HUES64 (cell line): ENCODE measurements at regions not wholly inside any gene's neighbourhood (a gene's known extent, or its start where the extent isn't known, plus 50 kb on each side); places are given as distances from the start of the nearest gene placed in this dataset.

Experiments
- H3K27ac ChIP-seq: 2 replicates; pipeline ENCODE4 v1.7.0; 2013; ENCODE audit warnings: low read depth, low read length, inconsistent platforms
- H3K27me3 ChIP-seq: 2 replicates; pipeline ENCODE4 v1.6.1; 2013; ENCODE audit warnings: mild to moderate bottlenecking, low read length; ENCODE audit not compliant: insufficient read depth
- H3K36me3 ChIP-seq: 2 replicates; pipeline ENCODE4 v1.6.1; 2013; ENCODE audit warnings: mild to moderate bottlenecking, low read length; ENCODE audit not compliant: insufficient read depth
- H3K4me1 ChIP-seq: 2 replicates; pipeline ENCODE4 v1.6.1; 2013; ENCODE audit warnings: mild to moderate bottlenecking, low read length, moderate library complexity; ENCODE audit not compliant: insufficient read depth
- H3K4me3 ChIP-seq: 2 replicates; pipeline ENCODE4 v1.5.1; 2013; ENCODE audit warnings: mild to moderate bottlenecking, low read length, moderate library complexity
- H3K9ac ChIP-seq: 2 replicates; pipeline ENCODE4 v1.6.1; 2013; ENCODE audit warnings: mild to moderate bottlenecking, low read depth, low read length
- H3K9me3 ChIP-seq: 2 replicates; pipeline ENCODE4 v1.6.1; 2013; ENCODE audit warnings: low read depth, low read length; ENCODE audit not compliant: insufficient read depth
- WGBS: fragments of 150-250, 120-280 bp; methylation state at CpG from one replicate; pipeline ENCODE4 v1.1.7; 2013; ENCODE audit warnings: missing lambda C conversion rate; 5-methylcytosine and 5-hydroxymethylcytosine counted together

DNA sequence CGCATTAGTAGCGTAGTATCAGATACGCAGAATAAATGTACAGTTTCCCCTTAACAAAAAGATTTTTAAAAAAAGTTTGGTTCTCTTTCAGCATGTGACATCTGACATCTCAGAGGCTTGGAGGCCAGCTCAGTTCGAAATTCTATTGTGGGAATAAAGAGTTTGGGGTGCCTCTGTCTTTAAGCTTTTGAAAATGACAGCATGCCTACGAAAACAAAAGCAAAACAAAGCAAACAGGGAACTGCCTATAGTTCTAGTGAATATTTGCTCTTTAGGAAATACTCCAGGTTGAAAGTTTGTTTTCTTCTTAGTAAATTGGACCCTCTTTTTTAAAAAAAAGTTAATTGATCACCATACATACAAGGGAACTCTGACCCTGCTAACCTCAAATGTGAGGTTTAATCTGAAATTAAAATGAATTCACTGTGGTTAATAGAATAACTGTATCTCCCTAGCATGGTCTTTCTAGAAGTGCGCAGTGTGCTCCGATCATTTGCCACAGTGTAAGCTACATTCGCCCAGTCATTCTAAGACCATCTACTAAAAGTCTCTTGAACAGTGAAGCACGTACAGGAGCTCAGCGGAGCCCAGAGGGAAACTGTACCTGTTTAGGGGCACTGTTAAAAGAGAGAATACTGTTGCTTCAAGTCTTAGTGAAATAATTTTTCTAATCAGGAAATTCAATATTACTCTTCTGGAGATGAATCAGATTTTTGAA is 347.0 kb upstream of the CDH2 start:
- Histone ChIP-seq H3K36me3 (no peaks in the 10 kb centered on the region), H3K27ac (no peak overlapping the region), H3K27me3 (no peaks in the 10 kb centered on the region), H3K4me3 (no peak overlapping the region), H3K9ac (no peak overlapping the region), H3K4me1 (peaks cover 36% of the 10 kb centered on the region), H3K9me3 (no peaks in the 10 kb centered on the region)
- WGBS: 96% methylated on average over 10 of the region's 10 CpGs

DNA sequence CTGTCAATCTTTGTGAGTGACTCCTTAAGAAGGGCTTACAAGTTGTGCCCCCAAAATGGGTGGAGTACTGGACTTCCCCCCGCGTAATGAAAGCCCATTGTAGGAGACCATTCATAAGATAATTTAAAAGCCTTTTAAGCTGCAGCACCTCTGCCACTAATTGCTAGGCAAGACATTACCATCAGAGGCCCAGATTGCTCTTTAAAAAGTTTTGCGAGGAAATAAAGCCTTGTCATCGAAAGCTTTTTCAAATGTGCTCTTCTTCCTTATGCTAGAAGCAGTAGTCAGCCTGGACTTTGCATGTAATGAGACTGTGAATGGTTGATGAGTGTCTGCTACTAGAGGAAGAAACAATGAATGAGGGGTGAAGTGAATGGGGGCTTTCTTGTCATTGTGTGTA is 345.3 kb upstream of the CDH2 start:
- Histone ChIP-seq H3K4me1 (peaks cover 36% of the 10 kb centered on the region), H3K4me3 (no peak overlapping the region), H3K27ac (no peak overlapping the region), H3K9ac (no peak overlapping the region), H3K36me3 (no peaks in the 10 kb centered on the region), H3K9me3 (no peaks in the 10 kb centered on the region), H3K27me3 (no peaks in the 10 kb centered on the region)
- 39% methylated on average over 4 of the region's 4 CpGs for WGBS

GRCh38 chr18:28519997-28520396 is 343.1 kb upstream of the CDH2 start:
- H3K4me3 ChIP-seq: no peak overlapping the region
- H3K27me3 ChIP-seq: no peaks in the 10 kb centered on the region
- H3K36me3 ChIP-seq: no peaks in the 10 kb centered on the region
- H3K9ac ChIP-seq: no peak overlapping the region
- H3K27ac ChIP-seq: no peak overlapping the region
- 98% methylated on average over 4 of the region's 5 CpGs for WGBS
- no peaks in the 10 kb centered on the region for H3K9me3 ChIP-seq
- H3K4me1 ChIP-seq: peaks cover 35% of the 10 kb centered on the region

DNA sequence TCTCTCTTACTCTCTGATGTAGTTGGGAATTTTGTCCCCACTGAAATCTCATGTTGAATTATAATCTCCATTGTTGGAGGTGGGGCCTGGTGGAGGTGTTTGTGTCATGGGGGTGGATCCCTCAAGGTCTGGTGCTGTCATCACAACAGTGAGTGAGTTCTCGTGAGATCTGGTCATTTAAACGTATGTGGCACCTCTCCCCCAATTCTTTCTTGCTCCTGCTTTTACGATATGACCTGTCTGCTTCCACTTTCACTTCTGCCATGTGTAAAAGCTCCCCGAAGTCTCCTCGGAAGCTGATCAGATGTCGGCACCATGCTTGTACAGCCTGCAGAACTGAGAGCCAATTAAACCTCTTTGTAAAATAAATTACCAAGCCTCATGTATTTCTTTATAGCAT is 337.8 kb upstream of the CDH2 start:
- Histone ChIP-seq H3K4me1 (no peaks in the 10 kb centered on the region), H3K9me3 (no peaks in the 10 kb centered on the region), H3K36me3 (no peaks in the 10 kb centered on the region), H3K9ac (no peak overlapping the region), H3K27ac (no peak overlapping the region), H3K27me3 (no peaks in the 10 kb centered on the region), H3K4me3 (no peak overlapping the region)
- WGBS: 95% methylated on average over 6 of the region's 6 CpGs

GRCh38 chr18:28512357-28512756 is 335.4 kb upstream of the CDH2 start:
- H3K36me3 ChIP-seq: no peaks in the 10 kb centered on the region
- 89% methylated on average over 2 of the region's 2 CpGs for WGBS
- H3K4me3 ChIP-seq: no peak overlapping the region
- H3K9ac ChIP-seq: no peak overlapping the region
- H3K4me1 ChIP-seq: no peaks in the 10 kb centered on the region
- no peaks in the 10 kb centered on the region for H3K9me3 ChIP-seq
- H3K27ac ChIP-seq: no peak overlapping the region
- H3K27me3 ChIP-seq: no peaks in the 10 kb centered on the region

- Histone ChIP-seq H3K36me3 (no peaks in the 10 kb centered on the region), H3K9me3 (no peaks in the 10 kb centered on the region), H3K4me1 (no peaks in the 10 kb centered on the region), H3K9ac (no peak overlapping the region), H3K4me3 (no peak overlapping the region), H3K27me3 (no peaks in the 10 kb centered on the region), H3K27ac (no peak overlapping the region)
- 90% methylated on average over 1 of the region's 2 CpGs for WGBS
Measured at GRCh38 chr18:28511413-28511821, 334.5 kb upstream of the CDH2 start.

GRCh38 chr18:28510210-28510609 is 333.3 kb upstream of the CDH2 start:
- Histone ChIP-seq H3K9ac (no peak overlapping the region), H3K4me1 (no peaks in the 10 kb centered on the region), H3K4me3 (no peak overlapping the region), H3K27ac (no peak overlapping the region), H3K36me3 (no peaks in the 10 kb centered on the region), H3K27me3 (no peaks in the 10 kb centered on the region), H3K9me3 (no peaks in the 10 kb centered on the region)

DNA sequence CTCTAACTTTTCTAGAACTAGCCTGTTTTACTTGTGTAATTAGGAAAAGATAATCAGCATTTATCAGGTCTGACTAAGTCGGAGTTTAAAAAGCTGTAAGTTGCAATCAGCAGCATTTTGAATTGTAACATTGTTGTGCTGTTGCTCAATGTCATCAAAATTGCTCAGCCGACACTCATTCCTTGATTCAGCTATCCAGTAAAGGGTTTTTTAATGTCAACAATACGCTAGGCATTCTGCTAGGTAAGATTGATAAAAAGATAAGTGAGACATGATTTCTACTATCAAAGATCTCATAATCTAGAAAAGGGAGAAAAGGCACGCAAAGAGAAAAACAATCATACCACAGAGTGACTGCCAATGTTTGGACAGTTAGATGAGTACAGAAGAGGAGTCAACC is 327.1 kb upstream of the CDH2 start:
- H3K4me1 ChIP-seq: peaks cover 6% of the 10 kb centered on the region
- H3K9me3 ChIP-seq: no peaks in the 10 kb centered on the region
- H3K9ac ChIP-seq: no peak overlapping the region
- no peaks in the 10 kb centered on the region for H3K36me3 ChIP-seq
- H3K4me3 ChIP-seq: no peak overlapping the region
- 90% methylated on average over 3 of the region's 4 CpGs for WGBS
- H3K27me3 ChIP-seq: no peaks in the 10 kb centered on the region
- no peak overlapping the region for H3K27ac ChIP-seq

- Histone ChIP-seq H3K9me3 (no peaks in the 10 kb centered on the region), H3K36me3 (no peaks in the 10 kb centered on the region), H3K4me3 (no peak overlapping the region), H3K4me1 (no peaks in the 10 kb centered on the region), H3K9ac (no peak overlapping the region), H3K27me3 (no peaks in the 10 kb centered on the region), H3K27ac (no peak overlapping the region)
- 74% methylated on average over 1 of the region's 1 CpG for WGBS
Measured at GRCh38 chr18:28494151-28494550, 317.2 kb upstream of the CDH2 start.

DNA sequence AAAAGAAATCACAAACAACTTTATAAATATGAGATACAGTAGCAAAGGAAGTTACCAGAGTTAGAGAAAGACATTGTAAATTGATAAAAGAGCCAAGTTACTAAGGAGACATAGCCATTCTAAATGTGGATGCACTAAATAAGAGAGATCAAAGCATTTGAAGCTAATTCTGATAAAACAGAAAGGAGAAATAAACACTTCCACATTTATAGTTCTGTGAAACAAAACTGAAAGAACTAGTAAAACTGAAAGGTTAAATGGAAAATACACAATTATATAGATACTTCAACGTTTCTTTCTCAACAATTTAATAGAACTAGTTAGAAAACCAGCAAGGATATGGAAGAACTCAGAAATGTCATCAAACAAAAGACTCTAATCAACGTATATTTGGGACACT is 309.0 kb upstream of the CDH2 start:
- Histone ChIP-seq H3K27me3 (no peaks in the 10 kb centered on the region), H3K27ac (no peak overlapping the region), H3K4me1 (no peaks in the 10 kb centered on the region), H3K4me3 (no peak overlapping the region), H3K36me3 (no peaks in the 10 kb centered on the region), H3K9me3 (no peaks in the 10 kb centered on the region), H3K9ac (no peak overlapping the region)
- 77% methylated on average over 2 of the region's 2 CpGs for WGBS

GRCh38 chr18:28485210-28485801 is 308.4 kb upstream of the CDH2 start:
- Histone ChIP-seq H3K27ac (no peak overlapping the region), H3K27me3 (no peaks in the 10 kb centered on the region), H3K4me1 (no peaks in the 10 kb centered on the region), H3K9ac (no peak overlapping the region), H3K36me3 (no peaks in the 10 kb centered on the region), H3K9me3 (no peaks in the 10 kb centered on the region), H3K4me3 (no peak overlapping the region)

DNA sequence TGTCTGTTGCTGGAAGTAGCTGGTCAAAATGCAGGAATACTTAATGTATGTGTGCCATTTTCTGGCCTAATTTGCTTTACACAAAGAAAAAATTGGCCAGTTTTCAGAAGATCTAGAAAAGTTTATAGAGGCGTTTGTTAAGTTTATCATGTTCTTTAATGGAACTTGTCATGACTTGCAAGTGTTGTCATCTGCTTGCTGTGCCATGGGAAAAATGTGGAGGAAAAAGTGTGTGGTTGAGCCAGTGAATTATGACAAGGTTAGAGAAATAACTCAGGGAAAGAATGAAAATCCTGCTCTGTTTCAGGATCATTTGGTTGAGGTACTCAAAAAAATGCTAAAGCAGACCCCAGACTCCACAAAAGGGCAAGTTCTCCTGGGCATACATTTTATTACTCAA is 301.6 kb upstream of the CDH2 start:
- 96% methylated on average over 1 of the region's 1 CpG for WGBS

More for the DNA sequence above, 301.6 kb upstream of the CDH2 start:
- H3K4me3 ChIP-seq: no peak overlapping the region
- H3K27me3 ChIP-seq: no peaks in the 10 kb centered on the region
- no peak overlapping the region for H3K27ac ChIP-seq
- peaks cover 21% of the 10 kb centered on the region; the same call in 1 of the 2 replicates for H3K9me3 ChIP-seq
- H3K9ac ChIP-seq: no peak overlapping the region
- H3K4me1 ChIP-seq: no peaks in the 10 kb centered on the region
- H3K36me3 ChIP-seq: no peaks in the 10 kb centered on the region
